ENCODE measurements at regions not wholly inside any gene's neighbourhood (a gene's known extent, or its start where the extent isn't known, plus 50 kb on each side); places are given as distances from the start of the nearest gene placed in this dataset.

GRCh38 chr3:135581806-135582205 is 383.7 kb upstream of the PPP2R3A start (continued):
- TF ChIP-seq ZNF609 (CRISPR knock-in tag; IDR thresholded peaks at IDR 0.05; ENCODE audit: borderline replicate concordance) (no peak), MEIS2 (IDR thresholded peaks at IDR 0.05; ENCODE audit: partially characterized antibody) (peak; percentile 91), RBM15 (IDR thresholded peaks at IDR 0.05; ENCODE audit: insufficient read depth, low read length) (no peak), ZFP30 (CRISPR knock-in tag; IDR thresholded peaks at IDR 0.05; ENCODE audit: borderline replicate concordance) (no peak), ZNF449 (CRISPR knock-in tag; IDR thresholded peaks at IDR 0.05) (no peak), THAP7 (CRISPR knock-in tag; IDR thresholded peaks at IDR 0.05) (no peak), AFF4 (CRISPR knock-in tag; IDR thresholded peaks at IDR 0.05) (no peak), SUPT5H (IDR thresholded peaks at IDR 0.05) (no peak), CUX1 (CRISPR knock-in tag; IDR thresholded peaks at IDR 0.05) (no peak), ZNF124 (CRISPR knock-in tag; IDR thresholded peaks at IDR 0.05) (no peak), GTF2E2 (tag; IDR thresholded peaks at IDR 0.05) (no peak)

Measured in K562 (cell line).